Activated CD8-positive, alpha-beta memory T cell treated with anti-CD3 and anti-CD28 coated beads, Interleukin-2, amount 50 U/mL, for 48 hours (primary cell): ENCODE measurements at regions not wholly inside any gene's neighbourhood (a gene's known extent, or its start where the extent isn't known, plus 50 kb on each side); places are given as distances from the start of the nearest gene placed in this dataset.
A peak's percentile ranks its signal among the peaks of the same experiment; 100 is the strongest.
"Not testable (repeated sequence)": the region's sequence is repeated elsewhere in the genome, so short reads cannot be mapped to it uniquely, and the experiment has no call there.

ENCODE experiments used
- DNase-seq: peaks from one replicate; pipeline ENCODE4 v3.0.0-alpha.2; 2020

- not testable (repeated sequence) for DNase-seq
Measured at GRCh38 chr15:30688684-30689083, 62.8 kb downstream of the ARHGAP11B start.

DNA sequence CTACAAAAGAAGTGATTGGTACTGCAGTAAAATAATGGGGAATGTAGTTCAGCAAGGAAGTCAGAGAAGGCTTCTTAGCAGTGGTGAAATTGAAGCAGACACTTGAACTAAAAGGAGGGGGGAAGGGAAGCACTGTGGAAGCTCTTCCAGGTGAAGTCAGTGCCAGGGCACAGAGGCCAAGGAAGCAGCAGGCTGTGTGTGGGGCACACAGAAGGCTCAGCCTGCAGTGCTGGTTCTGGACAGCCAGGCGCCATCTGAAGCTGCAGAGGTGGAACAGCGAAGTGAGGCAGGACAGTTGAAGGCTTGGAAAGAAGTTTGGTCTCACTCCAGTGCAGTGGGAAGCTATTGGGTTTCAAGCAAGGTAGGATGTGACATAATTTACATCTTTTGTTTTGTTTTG lies 64.2 kb downstream of the ARHGAP11B start:
- DNase-seq: not testable (repeated sequence)

DNA sequence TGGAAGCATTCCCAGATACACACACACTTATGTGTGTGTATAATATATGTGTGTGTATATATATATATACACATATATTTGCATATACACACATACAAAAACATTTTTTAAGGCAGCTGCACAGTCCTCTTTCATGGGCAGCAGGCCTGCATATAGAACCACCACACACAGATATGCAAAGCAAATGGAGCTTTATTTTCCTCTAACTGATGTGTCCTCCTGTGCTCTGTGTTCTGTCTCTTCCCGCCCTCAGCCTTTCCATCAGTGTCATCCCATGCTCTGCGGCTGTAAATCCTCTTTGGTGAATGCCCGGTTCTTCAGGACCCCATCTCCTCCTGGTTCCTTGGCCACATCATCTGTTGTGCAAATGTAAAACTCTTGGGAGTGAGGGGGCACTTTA lies 69.9 kb downstream of the ARHGAP11B start:
- not testable (repeated sequence) for DNase-seq

GRCh38 chr15:30696439-30697314 lies 70.7 kb downstream of the ARHGAP11B start:
- not testable (repeated sequence) for DNase-seq

DNA sequence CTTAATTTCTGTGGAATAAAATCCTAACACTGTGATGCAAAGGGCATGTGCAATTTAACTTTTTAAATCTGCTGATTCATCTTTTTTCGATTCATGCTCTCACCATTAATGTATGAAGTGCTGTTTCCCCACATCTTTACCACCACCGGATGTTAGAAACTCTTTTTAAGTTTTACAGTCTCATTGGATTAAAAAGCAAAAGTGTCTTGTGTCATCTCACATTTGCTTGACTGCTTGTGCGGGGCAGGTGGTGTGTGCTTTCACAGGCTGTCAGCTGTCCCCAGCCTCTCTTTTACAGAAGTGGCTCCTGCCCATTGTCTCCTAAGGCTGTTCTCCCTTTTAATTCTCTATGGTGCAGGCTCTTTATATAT lies 71.4 kb downstream of the ARHGAP11B start:
- DNase-seq: not testable (repeated sequence)

DNA sequence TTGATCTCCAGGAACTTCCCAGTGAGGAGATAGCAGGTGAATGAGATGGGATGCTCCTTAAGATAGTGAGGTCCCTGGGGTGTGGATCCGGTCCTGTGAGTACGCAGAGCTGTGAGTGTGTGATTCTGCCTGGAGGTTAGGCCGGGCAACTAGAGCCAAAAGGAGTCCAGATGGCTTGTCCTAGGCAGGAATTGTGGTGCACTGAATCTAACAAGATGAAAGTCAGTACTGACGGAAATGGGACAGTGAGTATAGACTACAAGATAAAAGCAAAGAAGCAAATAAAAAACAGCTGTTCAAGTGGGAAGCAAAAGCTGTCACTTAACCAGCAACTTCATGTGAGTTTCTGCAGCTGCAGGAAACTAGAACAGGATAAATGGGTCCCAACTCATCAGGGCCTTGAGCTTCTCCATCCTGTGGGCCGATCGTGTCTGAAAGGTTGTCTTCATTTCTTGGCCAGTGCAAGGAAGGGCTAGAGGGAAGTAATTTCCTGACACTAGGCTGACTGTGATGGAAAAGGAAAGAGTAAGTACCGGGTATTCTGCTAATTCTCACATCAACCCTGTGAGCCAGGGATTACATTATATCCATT lies 74.2 kb downstream of the ARHGAP11B start:
- DNase-seq: not testable (repeated sequence)

GRCh38 chr15:30707976-30708685 lies 82.2 kb downstream of the ARHGAP11B start:
- DNase-seq: not testable (repeated sequence)

DNA sequence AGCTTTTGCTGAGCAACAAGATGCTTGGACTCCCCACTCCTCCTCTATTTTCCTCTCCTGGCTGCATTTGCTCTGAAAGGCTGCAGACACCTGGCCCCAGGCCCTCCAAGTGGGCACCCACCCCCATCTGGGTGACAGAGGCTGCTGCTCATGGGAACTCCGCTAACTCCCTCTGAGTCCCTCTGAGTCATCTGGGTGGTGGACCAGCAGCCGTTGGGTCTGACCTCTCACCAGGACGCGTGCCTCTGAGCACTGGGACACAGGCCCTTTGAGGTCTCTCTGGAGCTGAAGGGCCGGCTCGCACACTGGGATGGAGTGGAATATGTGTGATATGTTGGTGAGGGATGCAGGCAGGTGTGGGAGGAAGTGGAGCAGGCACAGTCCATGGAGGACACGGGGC lies 82.9 kb downstream of the ARHGAP11B start:
- not testable (repeated sequence) for DNase-seq

DNA sequence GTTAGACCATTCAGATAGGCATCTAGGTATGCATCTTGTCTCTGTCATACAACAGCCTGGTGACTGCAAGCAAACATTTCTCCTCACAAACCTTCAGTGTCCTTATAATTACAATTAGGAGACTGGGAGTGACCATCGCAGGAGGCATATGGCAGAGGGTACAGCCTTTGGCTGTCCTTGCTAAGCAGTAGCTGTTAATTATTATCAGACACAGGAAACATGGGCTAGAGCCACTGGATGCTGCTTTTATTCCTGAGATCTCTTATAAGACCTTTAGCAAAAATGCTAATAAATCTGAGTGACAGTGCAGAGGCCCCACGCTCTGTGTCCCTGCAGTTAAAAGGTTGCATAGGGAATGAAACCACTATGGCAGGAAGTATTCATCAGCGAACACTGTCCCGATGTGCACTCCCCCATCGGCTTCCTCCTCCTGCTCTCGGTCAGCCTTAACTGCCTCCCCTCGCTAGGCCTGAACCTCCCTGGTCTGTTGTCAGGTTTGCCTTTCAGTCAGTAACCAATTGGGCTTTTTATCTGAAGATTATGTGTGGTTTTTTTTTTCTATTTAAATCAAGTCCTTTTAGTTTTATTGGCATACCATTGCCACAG lies 92.2 kb downstream of the ARHGAP11B start:
- not testable (repeated sequence) for DNase-seq

DNA sequence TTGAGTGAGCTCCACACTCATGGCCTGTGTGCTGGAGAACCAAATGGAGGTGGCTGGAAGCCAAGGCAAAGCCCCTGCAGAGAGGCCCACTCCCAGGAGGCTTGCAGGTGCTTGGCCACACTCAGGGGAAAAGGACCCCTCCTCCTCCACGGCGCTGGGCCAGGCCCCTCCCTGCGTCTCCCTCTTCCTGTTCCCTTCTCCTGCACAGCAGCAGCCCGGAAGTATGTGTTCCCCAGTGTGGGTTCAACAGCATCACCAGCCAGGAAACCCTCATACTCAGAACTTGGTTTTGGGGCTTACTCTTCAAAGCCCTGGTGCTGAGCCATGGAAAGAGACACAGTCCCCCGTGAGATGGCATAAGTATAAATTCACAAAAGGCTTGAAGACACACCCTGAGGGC lies 93.4 kb downstream of the ARHGAP11B start:
- DNase-seq: not testable (repeated sequence)

- DNase-seq: not testable (repeated sequence)
Measured at GRCh38 chr15:30720825-30721224, 94.9 kb downstream of the ARHGAP11B start.

DNA sequence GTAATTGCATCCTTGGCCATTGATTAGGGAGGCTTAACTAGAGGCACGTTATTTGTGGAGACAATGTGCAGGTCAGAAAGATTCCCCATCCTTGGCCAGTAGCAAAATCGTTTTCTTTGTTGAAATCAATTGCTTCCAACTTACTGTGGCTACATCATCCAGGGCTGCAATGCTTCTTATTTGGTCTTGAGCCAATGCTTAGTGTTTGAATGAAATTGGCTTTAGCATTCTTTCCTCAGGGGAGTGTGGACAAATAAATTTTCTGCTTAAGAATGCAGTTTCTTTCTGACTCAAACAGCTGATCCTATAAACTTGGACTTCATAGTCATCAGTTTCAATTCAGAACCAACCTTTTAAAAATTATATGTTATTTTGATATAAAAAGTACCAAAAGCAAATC lies 95.6 kb downstream of the ARHGAP11B start:
- DNase-seq: not testable (repeated sequence)

DNA sequence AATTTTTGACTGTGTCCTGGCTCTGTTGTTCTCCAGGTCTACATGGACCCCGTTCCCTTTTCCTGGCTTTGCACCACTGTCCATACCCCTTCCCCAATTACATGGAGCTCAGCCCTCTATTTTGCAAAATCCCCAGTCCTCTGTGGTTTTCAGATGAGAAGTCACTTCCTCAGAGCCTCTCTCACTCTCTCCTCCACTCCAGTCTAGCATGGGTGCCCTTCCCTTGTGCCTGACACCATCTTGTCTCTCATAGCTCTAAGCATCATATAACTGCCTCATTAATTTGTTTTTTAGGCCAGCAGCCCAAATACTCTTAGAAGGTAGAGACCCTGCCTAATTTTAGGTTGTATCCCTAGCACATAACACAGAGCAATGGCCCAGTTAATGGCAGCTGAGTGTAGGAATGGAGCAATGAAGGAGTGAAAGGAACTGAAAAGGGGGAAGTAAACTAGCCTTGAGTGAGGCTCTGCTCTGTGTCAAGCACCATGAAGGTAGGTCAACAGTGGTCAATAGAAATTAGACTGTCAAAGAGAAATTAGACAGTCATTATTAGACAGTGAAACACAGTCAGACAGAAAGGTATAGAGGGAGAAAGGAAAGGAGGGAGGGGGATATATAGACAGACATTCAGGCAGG lies 97.7 kb downstream of the ARHGAP11B start:
- DNase-seq: not testable (repeated sequence)

DNA sequence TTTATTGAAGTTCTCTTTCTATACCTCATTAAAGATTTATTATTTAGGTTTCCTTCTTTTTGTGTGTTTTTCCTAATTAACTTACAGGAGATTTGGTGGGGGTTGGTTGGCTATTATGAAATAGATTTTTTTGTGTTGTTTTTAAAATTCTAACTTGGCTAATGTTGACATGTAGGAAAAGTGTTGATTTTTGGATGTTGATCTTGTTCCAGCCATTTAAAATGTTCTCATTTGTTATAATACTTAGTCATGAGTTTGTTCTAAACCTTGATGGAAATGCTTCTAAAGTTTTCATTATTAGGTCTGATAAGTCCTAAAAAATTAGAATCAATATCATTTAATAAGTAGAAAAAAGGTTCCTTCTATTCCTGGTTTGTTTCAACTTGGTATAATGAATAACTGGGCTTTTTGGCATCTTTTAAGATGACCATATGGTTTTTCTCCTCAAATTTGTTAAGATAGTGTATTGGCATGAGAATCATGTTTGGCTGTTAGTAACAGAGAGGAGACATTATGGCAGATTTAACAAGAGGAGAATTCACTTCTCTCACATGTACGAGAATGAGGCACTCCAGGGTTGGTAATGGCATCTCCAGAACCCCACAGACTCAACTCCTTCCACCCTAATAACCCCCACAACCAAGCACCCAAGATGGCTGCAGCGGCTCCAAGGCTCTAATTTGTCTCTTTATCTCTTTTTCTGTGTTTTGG lies 104.1 kb downstream of the ARHGAP11B start:
- not testable (repeated sequence) for DNase-seq

DNA sequence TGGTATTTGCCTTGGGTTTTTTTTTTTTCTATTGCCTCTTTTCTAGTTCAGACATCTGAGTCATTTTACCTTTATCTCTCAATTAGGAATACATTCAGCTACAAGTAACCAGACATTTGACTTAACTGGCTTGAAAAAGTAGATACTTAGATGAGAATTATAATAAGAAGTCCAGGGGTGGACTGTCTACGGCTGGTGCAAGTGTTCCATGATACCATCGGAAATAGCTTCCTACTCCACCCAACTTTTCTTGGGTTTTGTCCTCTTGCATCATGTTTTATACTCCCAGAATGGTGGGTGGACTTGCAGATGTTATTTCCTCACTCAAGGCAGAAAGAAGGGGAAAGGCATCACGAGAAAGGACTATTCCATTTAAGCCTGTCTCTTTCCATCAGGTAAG lies 104.7 kb downstream of the ARHGAP11B start:
- DNase-seq: not testable (repeated sequence)

DNA sequence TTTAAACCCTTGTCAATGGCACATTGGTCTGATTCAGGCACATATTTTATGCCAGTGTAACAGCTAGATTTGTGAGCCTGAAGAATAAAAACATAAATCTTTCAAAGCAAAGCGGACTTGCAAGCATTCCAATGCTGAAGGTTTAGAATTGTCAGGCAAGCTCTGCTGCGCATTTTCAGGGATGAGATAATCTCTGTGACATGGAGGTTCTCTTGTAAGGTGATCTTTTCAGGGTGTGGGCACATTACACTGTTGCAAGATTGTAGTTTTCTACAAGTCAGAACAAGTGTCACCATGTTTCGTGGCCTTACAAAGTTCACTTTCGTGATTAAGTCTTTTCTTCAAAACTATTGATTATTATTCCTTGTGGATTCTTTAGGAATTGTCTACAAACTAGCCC lies 106.2 kb downstream of the ARHGAP11B start:
- DNase-seq: not testable (repeated sequence)

GRCh38 chr15:30735884-30736564 lies 110.1 kb downstream of the ARHGAP11B start:
- not testable (repeated sequence) for DNase-seq

DNA sequence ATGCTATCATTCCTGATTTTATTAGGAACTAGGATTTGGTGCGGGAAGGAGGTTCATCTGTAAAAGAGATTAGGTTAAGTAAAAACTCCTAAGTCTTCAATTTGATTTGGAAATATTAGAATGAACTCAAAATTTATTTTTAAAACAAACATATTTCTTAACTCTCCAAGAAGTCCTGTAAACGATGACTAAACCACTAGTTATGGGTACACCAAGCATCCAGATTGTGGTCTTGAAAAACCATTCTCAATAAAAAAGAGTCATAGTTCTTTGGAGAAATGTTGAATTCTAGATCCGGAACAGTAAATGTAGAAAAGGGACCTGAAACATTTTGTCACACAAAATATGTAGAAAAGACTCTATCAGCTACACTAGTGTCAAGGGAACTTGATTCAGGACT lies 116.9 kb downstream of the ARHGAP11B start:
- not testable (repeated sequence) for DNase-seq

DNA sequence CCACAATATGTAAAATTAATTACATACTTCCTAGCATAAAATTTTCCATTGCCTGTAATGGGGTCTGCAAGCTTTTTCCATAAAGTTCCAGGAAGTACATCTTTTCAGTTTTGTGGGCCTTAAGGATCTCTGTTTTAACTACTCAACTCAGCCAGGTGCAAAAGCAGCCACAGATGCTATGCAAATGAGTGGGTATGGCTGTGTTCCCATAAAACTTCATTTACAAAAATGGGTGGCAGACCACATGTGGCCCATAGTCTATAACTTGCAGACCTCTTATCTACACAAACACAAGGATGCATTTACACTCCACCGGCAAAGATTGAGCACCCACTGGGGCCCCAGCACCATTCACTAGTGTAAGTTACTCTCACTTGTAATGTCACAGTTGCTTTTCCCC lies 123.1 kb downstream of the ARHGAP11B start:
- DNase-seq: not testable (repeated sequence)

DNA sequence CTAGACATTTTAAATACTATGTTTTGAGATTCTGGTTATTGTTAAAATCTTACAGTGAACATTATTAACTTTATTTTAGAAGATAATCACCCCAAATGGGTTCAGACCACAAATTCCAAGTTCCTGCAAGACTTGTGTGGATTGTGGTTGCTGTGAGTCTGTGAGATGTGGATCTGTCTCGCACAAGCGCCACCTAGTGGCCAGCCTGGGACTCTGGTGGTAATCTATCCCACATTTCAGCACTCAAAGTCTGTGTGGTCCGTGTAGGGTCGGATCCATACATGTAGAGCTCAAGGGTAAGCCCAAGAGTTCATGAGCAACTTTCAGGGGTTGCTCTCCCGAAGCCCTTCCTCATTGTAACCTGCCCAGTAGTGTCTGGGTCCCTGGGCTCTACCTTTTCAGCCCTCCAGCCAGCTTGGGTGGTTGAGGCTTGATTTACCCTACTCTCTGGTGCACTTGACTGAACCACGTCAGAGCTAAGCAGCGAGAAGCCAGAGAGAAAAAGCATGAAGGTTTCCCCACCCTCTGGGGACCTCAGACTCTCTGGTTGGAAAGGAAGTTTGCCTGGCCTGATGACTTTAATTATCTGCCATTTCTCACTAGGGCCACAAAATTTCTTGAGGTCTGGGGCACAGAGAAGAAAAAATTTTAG lies 129.2 kb downstream of the ARHGAP11B start:
- peak; percentile 85 for DNase-seq

DNA sequence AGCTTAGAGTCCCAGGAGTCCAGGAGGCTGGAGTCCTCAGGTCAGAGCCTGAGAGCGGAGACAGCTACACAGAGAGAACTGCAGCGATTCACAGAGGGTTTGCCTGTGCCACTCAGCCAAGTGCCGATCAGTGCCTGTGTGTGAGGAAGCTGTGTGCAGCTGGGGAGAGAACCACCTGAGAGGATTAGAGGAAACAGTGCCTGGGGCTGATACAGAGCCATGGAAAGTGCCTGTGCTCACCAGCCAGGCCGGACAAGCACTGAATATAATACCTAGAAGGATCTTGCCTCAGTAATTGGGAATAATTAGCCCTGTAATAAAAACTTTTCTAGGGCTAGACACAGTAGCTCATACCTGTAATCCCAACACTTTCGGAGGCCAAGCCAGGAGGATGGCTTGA lies 134.7 kb downstream of the ARHGAP11B start:
- DNase-seq: not testable (repeated sequence)
